ENCODE measurements at regions not wholly inside any gene's neighbourhood (a gene's known extent, or its start where the extent isn't known, plus 50 kb on each side); places are given as distances from the start of the nearest gene placed in this dataset.

DNA sequence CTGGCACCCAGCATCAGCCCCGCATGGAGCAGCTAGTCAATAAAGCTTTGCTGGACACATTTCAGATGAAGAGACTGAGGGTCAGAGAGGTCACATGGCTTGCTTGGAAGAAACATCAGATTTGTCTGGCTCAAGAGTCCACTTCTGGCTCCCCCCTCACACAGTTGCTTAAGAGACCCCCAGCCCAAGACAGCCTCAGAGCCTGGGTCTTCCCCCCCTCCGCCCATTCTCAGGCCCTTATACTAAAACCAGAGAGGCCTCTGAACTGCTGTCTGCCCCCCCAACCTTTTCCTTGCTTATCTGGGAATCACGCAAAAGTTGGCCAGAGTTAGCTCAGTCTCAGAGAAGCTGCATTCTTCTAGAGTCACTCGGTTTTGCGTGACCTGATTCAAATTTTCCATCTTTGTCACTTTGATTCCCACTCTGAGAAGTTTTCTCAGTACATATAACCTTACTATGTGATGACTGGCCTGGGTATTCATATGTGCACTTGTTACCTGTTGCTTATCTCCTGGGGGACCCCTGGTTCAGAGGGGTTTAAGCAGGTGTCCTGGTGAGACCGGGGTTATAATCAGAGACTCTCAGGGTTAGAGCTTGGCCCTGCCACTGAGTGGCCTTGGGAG, 145.4 kb upstream of the IER5L start:
- no peak for ATAC-seq

DNA sequence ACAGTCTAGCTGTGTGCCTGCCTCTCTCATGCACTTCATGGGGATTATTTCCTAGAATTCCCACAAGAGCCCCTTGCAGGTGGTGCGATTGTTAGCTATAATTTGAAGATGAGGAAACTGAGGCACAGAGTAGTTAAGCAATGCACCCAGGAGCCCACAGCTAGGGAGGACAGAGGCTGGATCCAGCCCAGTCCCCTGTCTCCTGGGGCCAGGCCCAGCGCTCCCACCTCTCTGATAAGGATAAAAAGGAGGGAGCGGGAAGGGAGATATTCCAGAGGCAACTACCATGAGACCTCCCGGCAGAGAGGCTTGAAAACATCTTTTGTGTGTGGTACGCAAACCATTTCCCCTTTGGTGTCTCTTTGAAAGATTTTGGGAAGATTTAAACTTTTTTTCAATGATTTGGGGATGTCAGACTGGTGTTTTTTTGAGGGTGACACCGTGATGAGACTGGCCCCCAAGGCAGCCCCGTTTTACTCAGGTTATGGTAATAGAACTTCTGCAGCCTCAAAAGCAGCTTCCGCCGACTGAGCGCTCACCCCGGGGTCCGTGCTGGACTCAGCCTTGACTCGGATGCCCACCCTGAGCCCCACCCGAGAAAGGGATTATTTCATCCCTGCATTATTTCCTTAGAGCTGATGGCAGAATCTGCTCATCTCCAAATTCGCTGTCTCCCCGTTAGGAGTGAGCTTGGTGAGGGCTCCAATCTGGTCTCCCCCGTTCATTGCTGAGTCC, 144.7 kb upstream of the IER5L start:
- ATAC-seq: no peak

DNA sequence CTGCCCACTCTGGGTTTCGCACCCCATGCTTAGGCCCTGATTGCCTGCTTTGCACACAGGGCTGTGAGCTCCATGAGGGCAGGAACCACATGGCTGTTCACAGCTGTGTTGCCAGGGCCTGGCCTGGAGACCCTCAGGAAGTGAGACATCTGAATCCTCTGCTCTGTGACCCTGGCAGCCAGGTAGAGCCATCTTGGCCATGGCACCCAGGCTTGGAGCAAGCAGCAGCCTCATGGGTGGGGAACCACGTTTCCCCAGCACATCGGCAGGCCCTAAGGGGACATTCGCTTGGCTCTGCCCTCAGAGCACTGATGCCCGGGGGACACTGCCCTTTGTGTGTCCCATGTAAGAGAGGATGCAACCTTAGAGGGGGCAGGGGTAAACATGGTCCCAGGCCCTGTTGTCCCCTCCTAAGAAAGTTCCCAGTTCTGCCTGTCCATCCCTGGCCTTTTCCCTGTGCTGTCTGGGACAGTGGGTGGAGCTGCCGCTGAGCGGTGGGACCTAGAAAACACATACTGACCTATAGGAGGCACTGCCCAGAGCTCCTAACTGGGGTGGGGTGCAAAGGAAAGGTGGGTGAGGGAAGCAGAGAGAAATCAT, 144.1 kb upstream of the IER5L start:
- ATAC-seq: no peak

DNA sequence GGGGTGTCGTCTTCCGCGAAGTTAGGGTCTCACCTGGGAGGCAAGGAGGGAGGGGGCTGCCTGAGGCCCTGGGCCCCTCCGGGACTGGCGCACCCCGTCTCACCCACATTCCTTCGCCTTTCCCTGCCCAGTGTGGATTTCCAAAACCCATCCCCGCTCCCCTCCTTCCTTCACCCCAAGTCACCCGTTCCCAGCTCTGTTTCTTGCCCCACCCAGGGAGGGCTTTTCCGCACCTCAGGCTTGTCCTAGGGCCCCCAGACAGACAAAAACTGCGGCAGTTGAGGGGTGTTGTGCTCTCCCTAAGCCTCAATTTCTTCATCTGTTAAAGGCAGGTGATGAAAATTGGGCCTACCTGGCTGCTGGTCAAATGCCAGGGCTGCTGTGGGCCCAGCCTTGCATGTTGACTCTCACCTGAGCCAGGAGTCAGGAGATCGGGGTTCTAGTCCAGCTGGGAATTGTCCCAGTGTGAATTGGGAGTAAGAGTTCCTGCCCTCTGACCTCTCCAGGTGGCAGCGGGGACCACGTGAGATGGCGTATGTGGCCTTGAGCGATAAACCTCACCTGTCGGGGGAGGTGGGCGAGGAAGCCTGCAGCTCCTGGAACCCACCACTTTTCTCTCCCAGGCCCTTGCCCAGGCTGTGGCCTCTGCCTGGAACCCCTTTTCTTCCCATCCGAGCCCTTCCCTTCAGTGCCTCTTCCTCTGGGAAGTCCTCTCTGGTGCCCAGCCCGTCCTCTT, 143.4 kb upstream of the IER5L start:
- ATAC-seq: peak; percentile 3

DNA sequence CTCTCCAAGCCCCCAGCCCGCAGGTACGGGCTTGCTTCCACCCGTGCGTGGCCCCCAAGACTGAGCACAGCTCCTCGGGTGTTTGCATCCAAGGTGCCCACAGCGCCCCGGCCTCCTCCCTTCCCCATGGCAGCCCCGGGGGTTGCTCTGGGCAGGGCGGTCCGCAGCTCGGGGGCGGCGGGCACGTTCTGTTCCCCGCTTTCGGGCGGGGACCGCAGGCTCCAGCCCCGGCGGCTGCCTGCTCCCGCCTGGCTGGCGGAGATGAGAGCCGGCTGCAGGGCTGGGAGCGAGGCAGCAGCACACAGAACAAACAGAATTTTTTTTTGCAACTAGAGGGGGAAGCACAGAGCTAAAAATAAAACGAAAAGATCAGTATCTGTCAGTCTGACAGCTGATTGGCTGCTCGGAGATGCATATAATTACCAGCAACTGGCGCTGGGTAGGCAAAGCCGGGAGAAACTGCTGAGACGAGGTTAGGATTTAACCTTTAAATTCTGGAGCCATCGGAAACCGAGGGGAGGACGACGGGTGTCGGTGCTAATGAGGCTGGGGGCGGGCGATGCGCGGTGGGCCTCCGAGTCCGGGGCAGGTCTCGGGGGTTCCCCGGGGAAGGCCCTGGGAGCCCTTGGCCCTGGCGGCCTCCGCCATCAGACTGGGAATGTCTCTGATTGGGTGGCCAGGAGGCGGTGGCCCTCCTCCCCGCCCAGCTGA, 142.7 kb upstream of the IER5L start:
- ATAC-seq: peak; percentile 43

DNA sequence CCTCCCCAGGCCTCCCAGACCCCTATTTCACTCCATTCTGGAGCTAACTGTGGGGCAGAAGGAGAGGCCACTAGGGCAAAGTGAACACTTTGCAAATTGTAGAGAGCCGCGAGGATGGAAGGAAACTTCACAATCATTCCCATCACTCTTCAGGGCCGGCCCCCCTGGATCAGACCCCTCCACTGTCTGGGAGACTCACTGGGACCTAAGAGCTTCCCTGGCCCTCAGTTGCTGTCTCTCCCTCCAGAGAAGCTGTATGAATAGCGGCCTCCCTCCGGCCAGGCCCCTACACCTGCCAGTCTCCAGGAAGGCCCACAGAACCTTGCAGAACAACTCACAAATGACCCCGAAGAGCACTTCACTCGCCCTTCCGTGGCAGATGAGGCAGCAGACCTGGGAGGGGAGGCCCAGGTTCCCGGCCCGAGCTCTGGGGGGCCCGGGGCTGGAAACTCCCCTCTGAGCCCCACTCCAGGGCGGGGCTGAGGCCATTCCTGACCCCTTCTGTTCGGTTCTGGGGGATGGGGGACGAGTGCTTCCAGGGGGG, 141.9 kb upstream of the IER5L start:
- ATAC-seq: no peak

DNA sequence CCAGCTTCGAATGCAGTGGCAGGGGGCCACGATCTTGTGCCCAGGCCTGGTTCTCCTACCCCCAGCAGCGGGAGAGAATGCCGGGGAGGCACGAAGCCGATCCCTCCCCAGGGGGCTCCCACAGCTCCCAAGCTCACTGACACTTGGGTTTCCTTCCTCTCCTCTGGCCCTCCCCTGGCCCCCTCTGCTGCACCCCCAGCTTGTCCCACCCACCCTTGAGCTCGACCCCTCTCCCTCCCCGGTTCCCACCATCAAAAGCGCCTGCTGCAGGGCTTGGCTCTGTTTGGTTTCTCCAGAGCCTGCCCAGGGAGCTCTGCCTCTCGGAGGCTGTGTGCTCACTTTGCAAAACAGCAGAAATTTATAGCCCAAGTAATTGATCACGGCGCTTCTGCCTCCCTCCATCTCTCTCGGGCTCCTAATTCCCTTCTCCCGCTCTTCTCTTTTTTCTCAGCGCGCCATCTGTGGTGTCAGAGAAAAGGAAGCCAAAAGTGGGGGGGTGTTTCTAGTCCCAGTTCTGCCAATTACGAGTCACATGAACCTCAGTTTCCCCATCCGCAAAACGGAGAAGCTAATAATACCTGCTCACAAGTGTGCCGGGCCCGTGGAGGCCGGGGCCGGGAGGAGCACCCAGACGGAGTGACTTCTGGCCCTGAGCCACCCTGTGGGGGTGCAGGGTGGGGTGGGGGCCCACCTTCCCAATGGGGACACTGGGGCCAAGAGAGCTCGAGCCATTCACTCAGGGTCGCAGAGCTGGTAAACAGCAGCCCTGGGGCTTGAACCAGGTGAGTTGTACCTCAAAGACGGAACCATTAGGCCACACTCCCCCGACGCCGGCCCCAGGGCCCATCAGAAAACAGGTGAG, 141.2 kb upstream of the IER5L start:
- ATAC-seq: no peak

DNA sequence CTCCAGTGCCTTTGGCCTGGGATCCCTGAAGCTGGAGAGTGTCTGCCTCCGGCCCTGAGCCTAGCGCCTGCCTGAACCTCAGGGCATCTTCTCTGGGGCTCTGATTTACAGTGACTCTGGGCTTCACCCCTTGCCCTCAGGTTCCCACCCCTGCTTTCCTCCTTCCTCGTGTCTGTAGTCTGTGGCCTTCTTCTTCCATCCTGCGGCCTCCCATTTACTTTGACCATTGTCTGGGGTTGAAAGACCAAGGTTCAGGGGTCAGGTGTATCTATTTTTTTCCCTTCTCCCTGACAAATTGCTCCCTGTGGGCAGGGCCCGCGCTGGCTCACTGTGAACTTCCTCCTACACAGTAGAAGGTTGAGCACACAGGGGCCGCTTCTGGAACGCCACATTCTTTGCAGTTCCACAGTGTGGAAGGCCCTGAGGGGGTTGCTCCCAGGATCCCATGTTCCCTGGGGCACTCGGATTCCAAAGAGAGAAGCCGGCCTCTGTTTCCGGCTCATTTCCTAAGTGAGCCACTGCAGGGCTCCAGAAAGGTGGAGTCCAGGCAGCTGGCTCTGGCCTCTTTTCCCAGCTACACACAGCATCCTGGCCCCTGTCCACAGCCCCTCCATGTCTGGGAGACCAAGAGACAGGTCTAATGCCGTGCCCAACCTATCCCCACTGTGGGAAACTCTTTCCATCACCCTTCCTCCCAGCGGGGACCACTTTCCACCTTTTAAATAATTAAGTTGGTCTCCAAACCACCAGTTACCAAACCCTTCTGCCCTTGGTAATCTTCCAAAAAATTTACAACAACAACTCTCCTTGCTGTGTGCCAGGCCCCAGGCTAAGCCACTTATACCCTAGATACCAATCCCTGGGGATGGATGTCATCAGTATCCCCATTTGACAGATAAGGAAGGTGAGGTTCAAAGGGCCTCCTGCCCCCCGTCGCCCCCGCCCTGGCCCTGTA, 140.3 kb upstream of the IER5L start:
- ATAC-seq: no peak

DNA sequence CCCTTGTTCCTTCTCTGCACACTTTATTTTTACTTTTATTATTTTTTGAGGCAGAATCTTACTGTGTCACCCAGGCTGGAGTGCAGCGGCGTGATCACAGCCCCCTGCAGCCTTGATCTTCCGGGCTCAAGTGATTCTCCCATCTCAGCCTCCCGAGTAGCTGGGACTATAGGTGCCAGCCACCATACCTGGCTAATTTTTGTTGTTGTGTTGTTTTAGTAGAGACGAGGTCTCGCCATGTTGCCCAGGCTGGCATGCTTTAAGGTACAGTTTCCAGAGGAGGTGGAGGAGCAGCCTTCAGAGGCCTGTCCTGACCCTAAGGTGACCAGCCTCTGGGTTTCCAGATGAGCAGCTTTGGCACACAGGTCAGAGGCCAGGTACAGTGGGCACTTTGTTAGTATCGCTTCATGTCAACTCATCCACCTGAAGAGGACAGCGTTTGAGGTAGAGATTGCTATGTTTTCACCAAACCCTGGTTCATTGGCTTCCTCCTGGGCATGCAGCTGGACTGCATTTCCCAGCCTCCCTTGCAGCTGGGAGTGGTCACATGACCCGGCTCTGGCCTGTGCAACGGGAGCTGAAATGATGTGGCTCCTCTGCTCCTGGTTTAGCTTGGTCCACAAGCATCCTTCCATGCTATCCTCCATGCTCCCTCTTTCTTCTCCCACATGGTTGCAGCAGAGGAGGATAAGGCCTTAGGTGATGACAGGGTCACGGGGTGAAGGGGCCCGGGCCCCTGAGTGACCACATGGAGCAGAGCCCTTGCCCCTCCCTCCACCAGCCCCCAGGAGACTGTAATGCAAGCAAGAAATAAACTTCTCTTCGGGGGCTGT, 139.3 kb upstream of the IER5L start:
- ATAC-seq: peak; percentile 65

DNA sequence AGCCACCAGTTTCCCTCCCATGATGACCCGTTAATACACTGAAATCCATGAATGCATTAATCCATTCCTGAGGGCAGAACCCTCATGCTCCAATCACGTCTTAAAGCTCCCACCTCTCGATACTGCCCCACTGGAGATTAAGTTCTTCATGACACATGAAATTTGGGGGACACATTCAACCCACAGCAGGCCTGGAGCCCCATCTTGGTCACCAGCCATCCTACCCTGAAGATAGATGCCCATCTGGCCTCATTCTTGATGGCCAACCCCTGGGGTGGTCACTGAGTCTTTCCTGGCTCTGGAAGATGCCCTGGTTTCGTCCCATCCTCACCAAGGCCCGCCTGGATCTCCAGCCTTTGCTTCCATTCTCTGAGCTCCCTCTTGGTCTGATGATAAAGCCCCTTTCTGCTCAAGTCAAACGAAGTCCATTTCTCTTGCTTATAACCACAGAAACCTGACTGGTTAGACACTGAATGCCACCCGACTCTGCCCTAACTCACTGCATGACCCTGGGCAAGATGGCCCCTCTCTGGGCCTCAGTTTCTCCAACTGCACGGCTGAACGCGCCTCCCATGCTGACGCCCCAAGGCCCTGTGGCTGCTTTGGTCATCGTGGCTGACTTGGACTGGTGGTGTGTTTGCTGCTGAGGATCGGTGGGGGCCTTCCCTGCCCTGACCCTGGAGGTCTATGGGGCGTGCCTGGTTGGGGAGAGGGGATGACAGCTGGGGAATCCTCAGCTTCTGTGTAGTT, 138.4 kb upstream of the IER5L start:
- no peak for ATAC-seq

DNA sequence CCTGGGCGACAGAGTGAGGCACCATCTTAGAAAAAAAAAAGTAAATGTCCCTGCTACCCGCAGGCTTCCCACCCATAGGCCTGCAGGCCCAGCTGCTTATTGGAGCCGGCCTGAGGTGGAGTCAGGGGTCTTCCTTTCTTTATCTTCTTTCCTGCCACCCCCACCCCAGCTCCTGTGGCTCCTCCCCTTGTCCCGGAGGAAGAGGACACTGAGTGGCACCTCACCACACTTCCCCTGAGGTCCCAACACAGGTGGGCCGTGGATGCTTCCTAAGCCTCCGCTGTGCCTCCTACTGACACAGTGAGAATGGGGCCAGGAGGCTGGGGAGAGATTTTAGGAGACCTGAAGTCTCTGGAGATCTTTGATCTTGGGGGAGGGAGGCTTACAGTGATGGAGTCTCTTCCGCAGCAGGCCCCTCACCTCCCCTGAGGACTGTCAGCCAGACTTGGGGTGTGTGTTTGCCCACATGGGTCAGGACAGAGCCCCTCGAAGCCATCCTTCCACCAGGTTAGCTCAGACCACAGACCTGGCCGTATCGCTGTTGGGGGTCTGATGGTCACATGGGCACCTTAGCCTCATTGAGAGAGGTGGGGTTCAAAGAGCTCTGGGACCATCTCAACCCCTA, 135.4 kb upstream of the IER5L start:
- ATAC-seq: no peak

DNA sequence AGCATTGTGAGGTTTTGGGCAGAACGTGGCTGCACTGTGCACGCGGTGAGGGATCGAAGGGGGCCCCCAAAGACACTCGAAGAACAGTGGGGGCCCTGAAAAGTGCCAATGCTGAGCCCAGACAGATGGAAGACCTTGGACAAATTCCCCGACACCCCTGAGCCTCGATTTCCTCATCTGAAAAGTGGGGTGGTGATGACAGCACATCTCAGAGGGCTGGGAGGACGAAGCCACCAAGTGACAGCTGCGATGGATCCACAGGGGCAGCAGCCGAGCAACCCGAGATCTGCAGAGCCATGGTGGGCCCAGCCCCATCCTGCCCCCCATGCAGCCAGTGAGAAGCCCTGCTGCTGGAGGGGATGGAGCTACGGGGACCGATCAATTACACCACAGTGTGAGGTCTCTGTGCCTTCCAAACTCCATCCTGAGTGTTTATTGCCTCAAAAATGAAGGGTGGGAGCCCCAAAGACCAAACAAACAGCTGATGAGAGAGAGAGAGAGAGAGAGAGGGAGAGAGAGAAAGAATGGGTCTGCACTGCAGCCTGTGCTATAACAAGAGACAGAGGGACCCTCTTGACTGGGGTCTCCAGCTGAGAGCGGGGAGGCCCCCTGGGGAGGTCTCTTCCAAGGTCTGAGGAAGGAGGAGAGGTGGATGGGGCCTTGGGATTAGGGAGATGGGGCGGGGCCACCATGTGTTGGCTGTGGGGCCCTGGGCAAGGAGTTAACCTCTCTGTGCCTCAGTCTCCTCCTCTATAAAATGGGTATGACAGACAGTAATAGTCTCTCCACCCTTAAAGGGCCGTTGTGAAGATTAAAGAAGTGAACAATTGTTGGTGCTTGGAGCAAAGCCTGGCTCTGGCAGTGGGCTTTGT, 134.4 kb upstream of the IER5L start:
- no peak for ATAC-seq

DNA sequence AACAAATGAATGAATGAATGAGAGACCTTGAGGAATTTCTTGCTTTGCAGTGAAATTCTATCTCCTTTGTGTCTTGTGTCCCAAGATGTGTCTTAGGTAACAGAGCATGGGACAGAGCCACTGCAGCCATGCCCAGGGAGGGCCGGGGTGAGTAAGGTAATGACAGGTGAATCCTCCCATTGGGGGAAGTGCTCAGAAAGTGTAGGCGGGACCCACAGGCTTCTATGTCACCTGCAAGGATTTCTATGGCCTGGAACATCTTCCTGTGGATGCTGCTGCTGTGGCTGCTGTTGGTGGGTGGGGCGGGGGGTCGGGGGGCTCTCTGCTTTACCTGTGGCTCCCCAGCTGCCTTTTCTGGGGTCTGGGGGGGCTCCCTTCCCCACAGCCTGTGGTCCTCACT, 133.6 kb upstream of the IER5L start:
- peak; percentile 44 for ATAC-seq

DNA sequence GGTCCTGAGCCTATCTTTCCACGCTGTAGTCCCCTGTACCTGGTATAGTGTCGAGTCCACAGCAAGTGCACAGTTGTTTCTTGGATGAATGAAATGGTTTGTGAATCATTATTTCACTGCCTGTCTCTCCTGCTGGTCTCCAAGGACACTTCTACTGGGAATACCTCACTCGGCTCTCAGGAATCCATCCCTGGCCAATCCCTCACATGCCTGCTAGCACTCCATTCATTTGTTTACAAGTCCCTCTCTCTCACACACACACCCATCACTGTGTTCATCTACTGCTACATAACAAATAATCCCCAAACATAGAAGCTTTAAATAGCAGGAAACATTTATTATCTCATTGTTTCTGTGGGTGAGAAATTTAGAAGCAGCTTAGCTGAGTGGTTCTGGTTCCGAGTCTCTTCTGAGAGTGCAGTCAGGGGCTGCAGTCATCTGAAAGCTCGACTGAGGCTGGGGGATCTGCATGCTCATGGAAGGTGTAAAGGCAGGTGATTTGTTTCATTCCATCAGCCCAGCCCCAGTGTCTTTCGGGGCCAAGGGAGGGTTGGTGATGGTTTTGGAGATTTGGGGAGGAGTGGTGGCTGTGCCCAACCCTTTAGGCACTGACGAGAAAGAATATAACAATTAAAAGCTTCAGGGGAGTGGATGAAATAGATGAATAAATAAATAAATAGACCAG, 132.7 kb upstream of the IER5L start:
- ATAC-seq: no peak

DNA sequence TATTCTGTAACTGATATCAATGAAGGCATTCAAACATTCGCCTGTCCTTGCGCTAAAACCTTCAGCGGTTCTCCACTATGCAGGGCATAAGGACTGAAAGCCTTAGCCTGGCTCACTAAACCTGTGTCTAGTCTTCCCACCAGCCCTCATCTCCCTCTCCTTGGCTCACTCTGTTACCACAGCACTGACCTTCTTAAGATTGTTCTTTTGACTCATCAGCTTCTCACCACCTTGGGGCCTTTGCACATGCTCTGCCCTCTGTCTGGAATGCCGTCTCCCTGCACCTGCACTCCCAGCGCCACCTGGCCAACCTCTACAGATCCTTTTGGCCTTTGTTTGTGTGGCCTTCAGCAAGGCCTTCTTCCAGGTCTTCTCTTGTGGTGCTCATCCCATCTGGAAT, 131.8 kb upstream of the IER5L start:
- no peak for ATAC-seq

DNA sequence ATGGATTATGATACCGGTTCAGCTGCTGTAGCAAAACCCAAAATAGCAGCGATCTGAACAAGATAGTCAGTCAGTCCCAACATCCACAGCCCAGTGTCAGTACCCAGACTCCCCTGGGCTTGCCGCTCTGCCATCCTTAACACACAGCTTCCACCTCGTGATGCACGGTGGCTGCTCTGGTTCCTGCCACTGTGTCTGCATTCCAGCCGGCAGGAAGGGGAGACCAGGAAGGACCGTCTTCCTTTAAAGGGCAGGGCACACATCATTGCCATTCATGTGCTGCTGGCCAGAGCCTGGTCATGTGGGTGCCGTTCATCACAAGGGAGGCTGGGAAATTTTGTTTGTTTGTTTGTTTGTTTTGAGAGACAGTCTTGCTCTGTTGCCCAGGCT, 131.0 kb upstream of the IER5L start:
- no peak for ATAC-seq
